ENCODE measurements at regions not wholly inside any gene's neighbourhood (a gene's known extent, or its start where the extent isn't known, plus 50 kb on each side); places are given as distances from the start of the nearest gene placed in this dataset.
"Not testable (repeated sequence)": the region's sequence is repeated elsewhere in the genome, so short reads cannot be mapped to it uniquely, and the experiment has no call there.

GRCh38 chr5:92945605-92946097 is 635.4 kb downstream of the NR2F1-AS1 start:
- TF ChIP-seq CTCF (conservative IDR thresholded peaks at IDR 0.05): no peak; the same call in 1 of the 2 replicates
- no peak for TF ChIP-seq ZFX (IDR thresholded peaks at IDR 0.05)
- H3K27ac ChIP-seq: no peak overlapping the region

GRCh38 chr5:92944903-92945604 is 636.0 kb downstream of the NR2F1-AS1 start:
- TF ChIP-seq ZFX (IDR thresholded peaks at IDR 0.05): no peak
- TF ChIP-seq CTCF (conservative IDR thresholded peaks at IDR 0.05): no peak
- H3K27ac ChIP-seq: no peak overlapping the region; the same call in 1 of the 2 replicates

- H3K27ac ChIP-seq: peak overlapping the region; percentile 83; the same call in 1 of the 2 replicates
- TF ChIP-seq CTCF (conservative IDR thresholded peaks at IDR 0.05) (no peak), ZFX (IDR thresholded peaks at IDR 0.05) (no peak)
Observed at GRCh38 chr5:92944337-92944736, 636.7 kb downstream of the NR2F1-AS1 start.

- H3K27ac ChIP-seq: no peak overlapping the region
- no peak for TF ChIP-seq ZFX (IDR thresholded peaks at IDR 0.05)
- TF ChIP-seq CTCF (conservative IDR thresholded peaks at IDR 0.05): no peak
Observed at GRCh38 chr5:92942762-92943161, 638.3 kb downstream of the NR2F1-AS1 start.

- H3K27ac ChIP-seq: peak overlapping the region; percentile 18
- TF ChIP-seq CTCF (conservative IDR thresholded peaks at IDR 0.05) (no peak), ZFX (IDR thresholded peaks at IDR 0.05) (0 out of 2 replicates have a peak, but pooled peaks have one; percentile 37)
Observed at GRCh38 chr5:92941806-92942205, 639.2 kb downstream of the NR2F1-AS1 start.

- TF ChIP-seq CTCF (conservative IDR thresholded peaks at IDR 0.05) (no peak), ZFX (IDR thresholded peaks at IDR 0.05) (no peak)
- no peak overlapping the region for H3K27ac ChIP-seq
Observed at GRCh38 chr5:92939428-92939827, 641.6 kb downstream of the NR2F1-AS1 start.

GRCh38 chr5:92937396-92937795 is 643.6 kb downstream of the NR2F1-AS1 start:
- not testable (repeated sequence) for H3K27ac ChIP-seq

GRCh38 chr5:92930057-92930456 is 651.0 kb downstream of the NR2F1-AS1 start:
- no peak for TF ChIP-seq ZFX (IDR thresholded peaks at IDR 0.05)
- no peak for TF ChIP-seq CTCF (conservative IDR thresholded peaks at IDR 0.05)
- no peak overlapping the region for H3K27ac ChIP-seq
